Nephron (organoid): ENCODE measurements at regions not wholly inside any gene's neighbourhood (a gene's known extent, or its start where the extent isn't known, plus 50 kb on each side); places are given as distances from the start of the nearest gene placed in this dataset.

Experiments used
- H3K27ac Mint-ChIP-seq, 3 experiments: 2 replicates each; pipeline ENCODE4 v1.8.0; 2020; ENCODE audit warnings: mixed read lengths in 3 of 3, mild to moderate bottlenecking in 2 of 3, moderate library complexity in 1 of 3
- H3K27me3 Mint-ChIP-seq: 2 replicates; pipeline ENCODE4 v1.8.0; 2021; ENCODE audit warnings: low read depth, mild to moderate bottlenecking, moderate library complexity, mixed read lengths
- H3K36me3 Mint-ChIP-seq: 2 replicates; pipeline ENCODE4 v1.8.0; 2020; ENCODE audit warnings: low read depth, mixed read lengths
- H3K4me1 Mint-ChIP-seq: 2 replicates; pipeline ENCODE4 v1.8.0; 2020; ENCODE audit warnings: mixed read lengths
- H3K4me3 Mint-ChIP-seq, 3 experiments: 2 replicates each; pipeline ENCODE4 v1.8.0; 2020; ENCODE audit warnings: mild to moderate bottlenecking in 3 of 3, mixed read lengths in 3 of 3, moderate library complexity in 2 of 3
- H3K9me3 Mint-ChIP-seq: 2 replicates; pipeline ENCODE4 v1.8.0; 2020; ENCODE audit warnings: mixed read lengths
- CTCF ChIP-seq, 3 experiments: fragments of 200-600 bp; sonication (generic); IDR thresholded peaks; one replicate each; pipeline ENCODE4 v1.5.0; 2021; ENCODE audit warnings: antibody characterized with exemption in 3 of 3; ENCODE audit not compliant: unreplicated experiment in 3 of 3

- no peak overlapping the region for H3K4me3 Mint-ChIP-seq
- H3K36me3 Mint-ChIP-seq, result no peaks in the 10 kb centered on the region
- H3K27me3 Mint-ChIP-seq, result no peaks in the 10 kb centered on the region
- TF ChIP-seq CTCF (IDR thresholded peaks at IDR 0.05; ENCODE audit: unreplicated experiment in 3 of 3), result no peak
- no peaks in the 10 kb centered on the region for H3K9me3 Mint-ChIP-seq
- no peak overlapping the region for H3K27ac Mint-ChIP-seq
- H3K4me1 Mint-ChIP-seq, result peaks cover 4% of the 10 kb centered on the region
Observed at GRCh38 chr2:12592296-12592695, 124.4 kb upstream of the TRIB2 start.

DNA sequence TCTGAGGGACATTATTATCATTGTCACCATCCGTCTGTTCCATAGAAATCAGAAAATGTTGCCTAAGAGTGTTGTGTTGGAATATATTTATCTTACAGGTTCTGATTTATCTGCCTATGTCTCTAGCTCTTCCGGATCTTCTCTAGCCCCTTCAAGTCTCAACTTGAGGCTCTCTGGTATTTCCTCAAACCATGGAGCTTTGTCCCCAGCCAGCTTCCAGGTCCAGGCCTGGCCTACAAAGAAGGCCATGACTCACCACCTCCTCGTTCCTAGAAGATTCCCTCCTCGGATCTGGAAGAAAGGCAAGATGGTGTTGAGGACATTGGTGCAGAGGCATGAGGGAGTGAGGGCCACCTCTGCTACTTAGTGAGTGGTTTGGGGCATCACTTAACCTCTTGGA lies 122.1 kb upstream of the TRIB2 start:
- H3K9me3 Mint-ChIP-seq, result no peaks in the 10 kb centered on the region
- no peak overlapping the region for H3K4me3 Mint-ChIP-seq
- no peak for TF ChIP-seq CTCF (IDR thresholded peaks at IDR 0.05; ENCODE audit: unreplicated experiment in 3 of 3)
- H3K4me1 Mint-ChIP-seq, result peaks cover 4% of the 10 kb centered on the region
- no peaks in the 10 kb centered on the region for H3K27me3 Mint-ChIP-seq
- no peaks in the 10 kb centered on the region for H3K36me3 Mint-ChIP-seq
- H3K27ac Mint-ChIP-seq, result peak overlapping the region in 1 of 3 experiments; percentile 68

- no peak for TF ChIP-seq CTCF (IDR thresholded peaks at IDR 0.05; ENCODE audit: unreplicated experiment in 3 of 3)
- H3K4me3 Mint-ChIP-seq, result no peak overlapping the region
Observed at GRCh38 chr2:12596771-12597170, 120.0 kb upstream of the TRIB2 start.

GRCh38 chr2:12597610-12598009 lies 119.1 kb upstream of the TRIB2 start:
- Mint-ChIP-seq H3K9me3 (no peaks in the 10 kb centered on the region), H3K27ac (peak overlapping the region in 1 of 3 experiments; percentile 90), H3K4me3 (no peak overlapping the region), H3K4me1 (peaks cover 4% of the 10 kb centered on the region), H3K27me3 (no peaks in the 10 kb centered on the region), H3K36me3 (no peaks in the 10 kb centered on the region)
- TF ChIP-seq CTCF (IDR thresholded peaks at IDR 0.05; ENCODE audit: unreplicated experiment in 3 of 3), result no peak

More at GRCh38 chr2:12596771-12597170, 120.0 kb upstream of the TRIB2 start:
- Mint-ChIP-seq H3K27ac (peak overlapping the region; percentile 66 to 90 (median 76)), H3K27me3 (no peaks in the 10 kb centered on the region), H3K4me1 (peaks cover 4% of the 10 kb centered on the region), H3K36me3 (no peaks in the 10 kb centered on the region), H3K9me3 (no peaks in the 10 kb centered on the region)

- Mint-ChIP-seq H3K27ac (peak overlapping the region in 2 of 3 experiments; percentile 14 to 33), H3K27me3 (peaks cover 3% of the 10 kb centered on the region), H3K4me1 (peaks cover 23% of the 10 kb centered on the region), H3K9me3 (no peaks in the 10 kb centered on the region), H3K4me3 (no peak overlapping the region), H3K36me3 (no peaks in the 10 kb centered on the region)
- no peak for TF ChIP-seq CTCF (IDR thresholded peaks at IDR 0.05; ENCODE audit: unreplicated experiment in 3 of 3)
Observed at GRCh38 chr2:12602661-12603060, 114.1 kb upstream of the TRIB2 start.

GRCh38 chr2:12603781-12604295 lies 112.9 kb upstream of the TRIB2 start:
- no peak for TF ChIP-seq CTCF (IDR thresholded peaks at IDR 0.05; ENCODE audit: unreplicated experiment in 3 of 3)
- H3K9me3 Mint-ChIP-seq, result no peaks in the 10 kb centered on the region
- no peak overlapping the region for H3K4me3 Mint-ChIP-seq
- H3K36me3 Mint-ChIP-seq, result no peaks in the 10 kb centered on the region
- peaks cover 23% of the 10 kb centered on the region for H3K4me1 Mint-ChIP-seq
- peaks cover 3% of the 10 kb centered on the region for H3K27me3 Mint-ChIP-seq
- peak overlapping the region in 2 of 3 experiments; percentile 6 to 16 for H3K27ac Mint-ChIP-seq
